Gastroesophageal sphincter (tissue), 4 donors: ENCODE measurements at regions not wholly inside any gene's neighbourhood (a gene's known extent, or its start where the extent isn't known, plus 50 kb on each side); places are given as distances from the start of the nearest gene placed in this dataset.
A peak's percentile ranks its signal among the peaks of the same experiment; 100 is the strongest.

Experiments used
- ATAC-seq: fragments of 150-250 bp; one replicate; pipeline ENCODE4 v1.9.1; 2016; ENCODE audit warnings: mild to moderate bottlenecking, moderate library complexity
- H3K27ac ChIP-seq, 4 donors: fragments of 200-600 bp; sonication (generic) in 3 of 4; 1 replicate in 3 of 4; 2 replicates in 1 of 4; pipeline ENCODE4 v1.5.1; 2016 to 2019
- H3K27me3 ChIP-seq: fragments of 200-600 bp; sonication (generic); one replicate; pipeline ENCODE4 v1.5.1; 2019
- H3K36me3 ChIP-seq, 2 donors: fragments of 200-600 bp; sonication (generic); one replicate each; pipeline ENCODE4 v1.5.1; 2019; ENCODE audit warnings: control low read depth in 1 of 2
- H3K4me1 ChIP-seq, 3 donors: fragments of 200-600 bp; sonication (generic); 1 replicate in 2 of 3; 2 replicates in 1 of 3; pipeline ENCODE4 v1.5.1; 2016 to 2019; ENCODE audit warnings: control low read depth in 2 of 3
- H3K4me3 ChIP-seq, 2 donors: fragments of 200-600 bp; sonication (generic); one replicate each; pipeline ENCODE4 v1.5.1; 2019; ENCODE audit warnings: mild to moderate bottlenecking in 1 of 2, moderate library complexity in 1 of 2
- H3K9me3 ChIP-seq, 3 donors: fragments of 200-600 bp; sonication (generic); one replicate each; pipeline ENCODE4 v1.5.1; 2017 to 2019; ENCODE audit warnings: control low read depth in 2 of 3
- EP300 ChIP-seq: sonication (generic); formaldehyde crosslinking; IDR thresholded peaks from one replicate; pipeline ENCODE4 v1.6.1; 2017; ENCODE audit warnings: antibody characterized with exemption, mild to moderate bottlenecking
- POLR2A ChIP-seq, 2 donors: fragments of 450-650 bp; IDR thresholded peaks; one replicate each; pipeline ENCODE4 v1.6.1; 2017; ENCODE audit warnings: antibody characterized with exemption in 2 of 2, mild to moderate bottlenecking in 2 of 2, moderate library complexity in 1 of 2
- POLR2AphosphoS5 ChIP-seq: sonication (generic); formaldehyde crosslinking; IDR thresholded peaks from one replicate; pipeline ENCODE4 v1.6.1; 2017; ENCODE audit warnings: antibody characterized with exemption
- WGBS, 2 donors: methylation state at CpG; one replicate each; pipeline ENCODE4 v1.1.5; 2018; ENCODE audit warnings: low coverage in 1 of 2; 5-methylcytosine and 5-hydroxymethylcytosine counted together
- TF ChIP-seq, protein P1 (sequence below), 4 experiments: fragments of 200-600 bp in 2 of 4; fragments of 450-650 bp in 2 of 4; sonication (generic) in 1 of 4; IDR thresholded peaks; one replicate each; pipeline ENCODE4 v1.5.1; 2017 to 2019; ENCODE audit warnings: antibody characterized with exemption in 4 of 4, mild to moderate bottlenecking in 2 of 4, moderate library complexity in 2 of 4

DNA sequence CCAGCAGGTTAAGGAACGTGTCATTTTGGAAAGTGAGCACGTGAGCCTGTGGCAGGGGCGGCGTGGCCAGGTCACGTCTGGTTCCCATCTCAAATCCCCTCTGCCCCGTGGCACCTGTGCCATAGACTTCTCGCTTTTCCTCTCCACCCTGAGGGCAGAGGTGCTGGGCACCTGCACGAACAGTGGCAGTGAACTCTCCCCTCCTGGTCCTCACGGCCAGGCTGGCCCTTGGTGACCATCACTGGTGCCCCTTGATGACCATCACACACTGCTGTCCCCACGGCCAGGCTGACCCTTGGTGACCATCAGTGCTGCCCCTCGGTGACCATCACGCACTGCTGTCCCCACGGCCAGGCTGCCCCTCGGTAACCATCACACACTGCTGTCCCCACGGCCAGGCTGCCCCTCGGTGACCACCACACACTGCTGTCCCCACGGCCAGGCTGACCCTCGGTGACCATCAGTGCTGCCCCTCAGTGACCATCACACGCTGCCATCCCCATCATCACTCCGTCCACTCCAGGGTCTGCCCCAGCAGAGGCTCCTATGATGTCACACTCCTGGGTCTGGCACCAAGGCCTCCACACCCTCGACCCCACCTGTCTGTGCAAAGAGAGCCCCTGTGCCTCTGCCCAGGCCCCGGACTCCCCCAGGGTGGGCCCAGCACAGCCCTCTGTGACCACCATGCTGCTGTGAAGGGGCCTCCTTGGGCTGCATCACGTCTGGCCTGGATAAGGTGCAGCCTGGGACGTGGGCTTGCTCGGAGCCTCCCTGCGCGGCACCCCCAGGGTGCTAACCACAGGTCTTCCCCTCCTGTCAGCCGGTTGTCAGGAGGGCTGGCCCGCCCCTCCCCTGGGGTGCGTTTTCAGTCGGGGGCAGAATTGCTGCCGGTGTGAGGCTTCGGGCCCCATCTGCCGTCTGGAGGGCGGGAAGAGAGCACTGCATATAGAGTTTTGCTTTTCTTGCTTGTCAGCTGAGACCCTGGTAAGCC is 738.6 kb downstream of the BRD1 start:
- WGBS, 2 donors, result 57 to 78% methylated on average over 3 to 5 of the region's 35 CpGs
- Histone ChIP-seq H3K36me3 (no peaks in the 10 kb centered on the region), H3K27me3 (peaks cover 82% of the 10 kb centered on the region), H3K27ac (no peak overlapping the region), H3K4me1 (no peaks in the 10 kb centered on the region), H3K4me3 (no peak overlapping the region), H3K9me3 (no peaks in the 10 kb centered on the region)
- peak; percentile 22 for ATAC-seq
- no peak for TF ChIP-seq POLR2A (IDR thresholded peaks at IDR 0.05)
- TF ChIP-seq EP300, result no peak
- no peak for TF ChIP-seq POLR2AphosphoS5
- TF ChIP-seq, protein P1, sequence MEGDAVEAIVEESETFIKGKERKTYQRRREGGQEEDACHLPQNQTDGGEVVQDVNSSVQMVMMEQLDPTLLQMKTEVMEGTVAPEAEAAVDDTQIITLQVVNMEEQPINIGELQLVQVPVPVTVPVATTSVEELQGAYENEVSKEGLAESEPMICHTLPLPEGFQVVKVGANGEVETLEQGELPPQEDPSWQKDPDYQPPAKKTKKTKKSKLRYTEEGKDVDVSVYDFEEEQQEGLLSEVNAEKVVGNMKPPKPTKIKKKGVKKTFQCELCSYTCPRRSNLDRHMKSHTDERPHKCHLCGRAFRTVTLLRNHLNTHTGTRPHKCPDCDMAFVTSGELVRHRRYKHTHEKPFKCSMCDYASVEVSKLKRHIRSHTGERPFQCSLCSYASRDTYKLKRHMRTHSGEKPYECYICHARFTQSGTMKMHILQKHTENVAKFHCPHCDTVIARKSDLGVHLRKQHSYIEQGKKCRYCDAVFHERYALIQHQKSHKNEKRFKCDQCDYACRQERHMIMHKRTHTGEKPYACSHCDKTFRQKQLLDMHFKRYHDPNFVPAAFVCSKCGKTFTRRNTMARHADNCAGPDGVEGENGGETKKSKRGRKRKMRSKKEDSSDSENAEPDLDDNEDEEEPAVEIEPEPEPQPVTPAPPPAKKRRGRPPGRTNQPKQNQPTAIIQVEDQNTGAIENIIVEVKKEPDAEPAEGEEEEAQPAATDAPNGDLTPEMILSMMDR (IDR thresholded peaks at IDR 0.05), result no peak

DNA sequence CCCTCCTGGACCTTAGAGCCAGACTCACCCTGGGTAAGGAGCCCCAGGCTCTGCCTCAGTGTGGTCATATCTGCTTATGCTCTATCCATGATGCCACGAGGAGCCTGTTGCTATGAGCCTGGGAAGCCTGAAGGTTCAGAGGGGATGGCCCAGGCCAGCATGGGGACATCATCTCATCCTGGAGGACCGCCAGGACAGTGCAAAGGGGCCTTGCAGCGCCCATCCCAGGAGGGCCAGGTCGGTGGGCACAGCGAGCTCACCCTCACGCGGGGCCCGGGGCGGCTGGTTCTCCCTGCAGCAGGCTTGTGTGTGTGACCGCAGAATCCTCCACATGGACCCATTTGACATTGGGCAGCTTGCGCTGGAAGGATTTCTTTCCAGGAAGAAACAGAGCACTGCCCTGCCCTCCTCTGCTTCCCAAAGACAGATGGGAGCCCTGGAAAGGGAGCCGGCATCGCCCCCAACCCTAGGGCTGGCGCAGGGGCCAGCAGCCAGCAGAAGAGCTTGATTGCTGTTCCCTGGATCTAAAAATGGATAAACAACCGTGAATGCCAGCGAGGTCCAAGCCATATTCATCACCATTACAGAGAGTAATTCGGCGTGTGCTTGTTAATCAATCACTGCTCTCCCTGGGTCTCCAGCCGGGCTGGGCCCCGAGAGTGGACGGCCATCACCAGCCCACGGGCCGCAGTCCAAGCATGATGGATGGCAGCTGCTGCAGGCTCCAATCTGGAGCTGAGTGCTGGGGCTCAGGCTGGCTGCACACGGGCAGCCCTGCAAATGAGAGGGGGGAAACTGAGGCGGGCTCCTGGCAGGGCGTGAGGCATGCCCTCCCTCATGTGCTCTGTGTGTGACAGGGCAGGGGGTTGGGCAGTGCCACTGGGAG is 739.7 kb downstream of the BRD1 start:
- no peaks in the 10 kb centered on the region for H3K36me3 ChIP-seq
- no peaks in the 10 kb centered on the region for H3K9me3 ChIP-seq
- 18 to 22% methylated on average over 4 to 11 of the region's 26 CpGs for WGBS, 2 donors
- no peak for ATAC-seq
- no peaks in the 10 kb centered on the region for H3K4me1 ChIP-seq
- H3K4me3 ChIP-seq, result no peak overlapping the region
- H3K27ac ChIP-seq, result no peak overlapping the region
- H3K27me3 ChIP-seq, result peaks cover 77% of the 10 kb centered on the region
- TF ChIP-seq EP300 (no peak), POLR2A (IDR thresholded peaks at IDR 0.05) (no peak), POLR2AphosphoS5 (no peak)
- TF ChIP-seq, protein P1 (IDR thresholded peaks at IDR 0.05), result no peak

DNA sequence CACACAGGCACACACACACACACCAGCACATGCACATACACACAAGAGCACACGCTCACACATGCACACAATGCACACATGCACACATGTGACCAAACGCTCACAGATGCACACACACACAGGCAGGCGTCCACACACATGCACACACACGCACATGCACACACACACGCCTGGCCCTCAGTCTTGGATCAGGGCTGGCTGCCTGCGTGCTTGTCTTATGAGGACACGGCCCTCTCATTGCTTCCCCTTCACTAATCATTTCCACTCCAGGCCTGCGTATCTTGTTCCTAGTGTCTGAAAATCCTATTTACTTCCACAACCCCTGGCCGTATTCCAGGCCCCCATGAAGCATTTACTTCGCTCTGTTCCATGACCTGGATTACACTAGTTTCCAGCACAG is 740.5 kb downstream of the BRD1 start:
- Histone ChIP-seq H3K27me3 (peaks cover 74% of the 10 kb centered on the region), H3K4me3 (no peak overlapping the region), H3K36me3 (no peaks in the 10 kb centered on the region), H3K4me1 (no peaks in the 10 kb centered on the region), H3K27ac (no peak overlapping the region), H3K9me3 (no peaks in the 10 kb centered on the region)
- 46 to 52% methylated on average over 4 to 8 of the region's 10 CpGs for WGBS, 2 donors
- ATAC-seq, result no peak
- no peak for TF ChIP-seq POLR2AphosphoS5
- TF ChIP-seq, protein P1 (IDR thresholded peaks at IDR 0.05), result no peak
- TF ChIP-seq EP300, result no peak
- no peak for TF ChIP-seq POLR2A (IDR thresholded peaks at IDR 0.05)

DNA sequence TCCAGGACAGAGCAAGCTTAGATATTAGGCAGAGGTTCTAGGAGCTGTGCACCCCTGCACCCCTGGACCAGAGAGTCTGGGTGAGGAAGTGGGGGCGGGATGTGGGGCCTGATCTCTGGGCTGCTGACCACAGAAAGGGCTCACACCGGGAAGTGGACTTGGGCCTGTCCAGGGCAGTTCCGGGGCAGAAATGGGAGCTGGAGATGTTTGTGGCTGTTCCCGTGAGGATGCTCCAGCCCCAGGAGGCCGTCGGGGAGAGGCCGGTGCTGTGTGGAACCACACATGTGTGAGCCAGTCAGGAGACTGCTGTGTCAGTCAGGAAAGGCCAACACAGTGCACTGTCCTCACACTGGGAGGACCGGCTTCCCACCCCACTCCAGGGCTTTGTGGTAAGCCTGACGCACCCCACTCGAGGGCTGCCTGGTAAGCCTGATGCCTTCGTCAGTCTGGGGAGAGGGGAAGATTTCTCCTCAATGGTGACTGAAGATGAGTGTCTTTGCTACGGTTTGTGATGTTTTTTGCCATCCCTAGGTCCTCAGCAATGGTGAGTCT is 741.0 kb downstream of the BRD1 start:
- no peaks in the 10 kb centered on the region for H3K36me3 ChIP-seq
- no peak overlapping the region for H3K4me3 ChIP-seq
- no peak overlapping the region for H3K27ac ChIP-seq
- ATAC-seq, result no peak
- no peaks in the 10 kb centered on the region for H3K9me3 ChIP-seq
- H3K27me3 ChIP-seq, result peaks cover 70% of the 10 kb centered on the region
- TF ChIP-seq POLR2A (IDR thresholded peaks at IDR 0.05), result no peak
- TF ChIP-seq POLR2AphosphoS5, result no peak
- TF ChIP-seq EP300, result no peak
- TF ChIP-seq, protein P1 (IDR thresholded peaks at IDR 0.05), result no peak
- H3K4me1 ChIP-seq, result no peaks in the 10 kb centered on the region
- 20 to 70% methylated on average over 1 to 6 of the region's 12 CpGs for WGBS, 2 donors
